Upper lobe of right lung (tissue), 1 donor: ENCODE measurements at regions not wholly inside any gene's neighbourhood (a gene's known extent, or its start where the extent isn't known, plus 50 kb on each side); places are given as distances from the start of the nearest gene placed in this dataset.
A peak's percentile ranks its signal among the peaks of the same experiment; 100 is the strongest.

Experiments used
- ATAC-seq: fragments of 200-7000 bp; cut with Tn5 transposase; one replicate; pipeline ENCODE4 v1.9.1; 2020; ENCODE audit warnings: mild to moderate bottlenecking, moderate library complexity
- DNase-seq: peaks from one replicate; pipeline ENCODE4 v3.0.0-alpha.2; 2020
- H3K27ac ChIP-seq: fragments of 200-600 bp; one replicate; pipeline ENCODE4 v1.8.0; 2022
- H3K27me3 ChIP-seq: fragments of 200-600 bp; one replicate; pipeline ENCODE4 v1.8.0; 2022; ENCODE audit warnings: mild to moderate bottlenecking
- H3K36me3 ChIP-seq: fragments of 200-600 bp; one replicate; pipeline ENCODE4 v1.8.0; 2022
- H3K4me1 ChIP-seq: fragments of 200-600 bp; one replicate; pipeline ENCODE4 v1.8.0; 2022
- H3K4me3 ChIP-seq: fragments of 200-600 bp; one replicate; pipeline ENCODE4 v1.8.0; 2022; ENCODE audit warnings: mild to moderate bottlenecking
- H3K9me3 ChIP-seq: fragments of 200-600 bp; one replicate; pipeline ENCODE4 v1.8.0; 2022
- CTCF ChIP-seq: fragments of 200-600 bp; IDR thresholded peaks from one replicate; pipeline ENCODE4 v1.8.0; 2022; ENCODE audit warnings: antibody characterized with exemption
- intact Hi-C: fragments of 100-400 bp; cut with DNase I; formaldehyde crosslinking; loops from one replicate; pipeline ENCODE4 v1.11.0; 2022
- donor health status: DM: no; HTN: yes; CAD: no; lungs with severe emphysema.

- ATAC-seq: no peak
- no peak overlapping the region for H3K27ac ChIP-seq
- DNase-seq: no peak
- no peaks in the 10 kb centered on the region for H3K4me1 ChIP-seq
- H3K9me3 ChIP-seq: no peaks in the 10 kb centered on the region
- intact Hi-C loops: no loop called here
- no peaks in the 10 kb centered on the region for H3K36me3 ChIP-seq
- no peak overlapping the region for H3K4me3 ChIP-seq
- TF ChIP-seq CTCF: no peak
- no peaks in the 10 kb centered on the region for H3K27me3 ChIP-seq
These were observed 243.7 kb downstream of the FOXO1 start for GRCh38 chr13:40422588-40423235.

GRCh38 chr13:40428354-40428753, 238.1 kb downstream of the FOXO1 start:
- no peak overlapping the region for H3K27ac ChIP-seq
- H3K27me3 ChIP-seq: no peaks in the 10 kb centered on the region
- no peaks in the 10 kb centered on the region for H3K36me3 ChIP-seq
- TF ChIP-seq CTCF: no peak
- no peaks in the 10 kb centered on the region for H3K9me3 ChIP-seq
- H3K4me3 ChIP-seq: no peak overlapping the region
- intact Hi-C loops: no loop called here
- ATAC-seq (peak; percentile 61), DNase-seq (no peak)
- H3K4me1 ChIP-seq: no peaks in the 10 kb centered on the region

- intact Hi-C loops: no loop called here
- Histone ChIP-seq H3K4me1 (no peaks in the 10 kb centered on the region), H3K9me3 (no peaks in the 10 kb centered on the region), H3K27ac (no peak overlapping the region), H3K27me3 (no peaks in the 10 kb centered on the region), H3K4me3 (no peak overlapping the region), H3K36me3 (no peaks in the 10 kb centered on the region)
- DNase-seq: no peak
- TF ChIP-seq CTCF: no peak
- ATAC-seq: no peak
These were observed 236.5 kb downstream of the FOXO1 start for GRCh38 chr13:40429706-40430545.

GRCh38 chr13:40432018-40432978, 234.1 kb downstream of the FOXO1 start:
- Histone ChIP-seq H3K27me3 (no peaks in the 10 kb centered on the region), H3K4me3 (no peak overlapping the region), H3K4me1 (no peaks in the 10 kb centered on the region), H3K9me3 (no peaks in the 10 kb centered on the region), H3K27ac (no peak overlapping the region), H3K36me3 (no peaks in the 10 kb centered on the region)
- intact Hi-C loops: no loop called here
- DNase-seq: no peak
- ATAC-seq: no peak
- TF ChIP-seq CTCF: no peak

- intact Hi-C loops: no loop called here
- H3K4me1 ChIP-seq: peaks cover 2% of the 10 kb centered on the region
- H3K36me3 ChIP-seq: no peaks in the 10 kb centered on the region
- TF ChIP-seq CTCF: no peak
- no peak overlapping the region for H3K27ac ChIP-seq
- no peaks in the 10 kb centered on the region for H3K27me3 ChIP-seq
- H3K4me3 ChIP-seq: no peak overlapping the region
- no peak for ATAC-seq
- H3K9me3 ChIP-seq: no peaks in the 10 kb centered on the region
- DNase-seq: no peak
These were observed 233.4 kb downstream of the FOXO1 start for GRCh38 chr13:40433001-40433400.
